Osteoblast (primary cell): ENCODE measurements at regions not wholly inside any gene's neighbourhood (a gene's known extent, or its start where the extent isn't known, plus 50 kb on each side); places are given as distances from the start of the nearest gene placed in this dataset.

Experiments
- DNase-seq: peaks from one replicate; pipeline ENCODE4 v3.0.0; 2011; ENCODE audit warnings: low spot score, mixed read lengths; ENCODE audit not compliant: insufficient read length; ENCODE audit errors: missing footprints
- H2AFZ ChIP-seq: 2 replicates; pipeline ENCODE4 v1.6.0; 2011; ENCODE audit warnings: mild to moderate bottlenecking, low read length
- H3K27ac ChIP-seq: 2 replicates; pipeline ENCODE4 v1.5.1; 2011; ENCODE audit warnings: mild to moderate bottlenecking, low read depth, low read length, moderate library complexity
- H3K27me3 ChIP-seq: 2 replicates; pipeline ENCODE4 v1.6.0; 2012; ENCODE audit warnings: mild to moderate bottlenecking, control low read depth, inconsistent platforms, low read length, moderate library complexity; ENCODE audit not compliant: insufficient read depth
- H3K36me3 ChIP-seq: 2 replicates; pipeline ENCODE4 v1.5.1; 2011; ENCODE audit warnings: mild to moderate bottlenecking, low read length, control low read depth, moderate library complexity; ENCODE audit not compliant: insufficient read depth
- H3K4me1 ChIP-seq: 2 replicates; pipeline ENCODE4 v1.5.1; 2011; ENCODE audit warnings: mild to moderate bottlenecking, low read length, control low read depth, moderate library complexity; ENCODE audit not compliant: insufficient read depth
- H3K4me2 ChIP-seq: 2 replicates; pipeline ENCODE4 v1.6.0; 2011; ENCODE audit warnings: mild to moderate bottlenecking, low read length; ENCODE audit not compliant: insufficient read depth
- H3K4me3 ChIP-seq: fragments of 200-600 bp; sonication (generic); 3 replicates; pipeline ENCODE4 v1.5.1; 2012; ENCODE audit warnings: mild to moderate bottlenecking, low read length, inconsistent platforms; ENCODE audit not compliant: insufficient read depth
- H3K79me2 ChIP-seq: 2 replicates; pipeline ENCODE4 v1.6.0; 2012; ENCODE audit warnings: mild to moderate bottlenecking, low read length, control low read depth, inconsistent platforms; ENCODE audit not compliant: insufficient read depth
- H3K9me3 ChIP-seq: 2 replicates; pipeline ENCODE4 v1.5.1; 2011; ENCODE audit warnings: low read depth, low read length, control low read depth
- H4K20me1 ChIP-seq: 2 replicates; pipeline ENCODE4 v1.6.0; 2012; ENCODE audit warnings: mild to moderate bottlenecking, low read length, control low read depth; ENCODE audit not compliant: insufficient read depth
- TF ChIP-seq, protein P1 (sequence below): IDR thresholded peaks from 2 replicates; pipeline ENCODE4 v1.5.1; 2011; ENCODE audit warnings: mild to moderate bottlenecking, low read depth, low read length, moderate library complexity; ENCODE audit errors: extremely low read depth

DNA sequence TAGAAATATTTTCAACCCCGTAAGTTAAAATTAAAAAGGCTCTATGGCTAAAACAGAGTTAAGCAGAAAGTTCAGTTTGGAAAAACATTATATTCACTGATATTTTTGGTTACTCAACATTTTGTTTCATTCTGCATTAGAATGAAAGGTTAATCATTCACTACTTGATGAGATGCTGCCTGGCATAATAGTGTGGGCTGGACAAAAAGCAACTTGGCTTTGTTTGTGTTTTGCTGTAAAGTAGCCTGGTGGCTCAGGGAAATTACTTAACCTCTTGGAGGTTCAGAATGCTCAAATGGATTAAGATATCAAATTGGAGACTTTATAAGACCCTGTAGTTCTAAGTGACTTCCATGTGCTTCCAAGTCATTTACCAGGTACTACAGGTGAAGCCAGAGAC is 367.4 kb upstream of the TRPC7 start:
- Histone ChIP-seq H3K9me3 (no peaks in the 10 kb centered on the region), H4K20me1 (no peaks in the 10 kb centered on the region), H3K4me1 (peaks cover 17% of the 10 kb centered on the region), H3K4me2 (no peak overlapping the region), H2AFZ (no peak overlapping the region), H3K79me2 (no peaks in the 10 kb centered on the region), H3K36me3 (no peaks in the 10 kb centered on the region), H3K4me3 (no peak overlapping the region), H3K27me3 (no peaks in the 10 kb centered on the region), H3K27ac (no peak overlapping the region)
- TF ChIP-seq, protein P1, sequence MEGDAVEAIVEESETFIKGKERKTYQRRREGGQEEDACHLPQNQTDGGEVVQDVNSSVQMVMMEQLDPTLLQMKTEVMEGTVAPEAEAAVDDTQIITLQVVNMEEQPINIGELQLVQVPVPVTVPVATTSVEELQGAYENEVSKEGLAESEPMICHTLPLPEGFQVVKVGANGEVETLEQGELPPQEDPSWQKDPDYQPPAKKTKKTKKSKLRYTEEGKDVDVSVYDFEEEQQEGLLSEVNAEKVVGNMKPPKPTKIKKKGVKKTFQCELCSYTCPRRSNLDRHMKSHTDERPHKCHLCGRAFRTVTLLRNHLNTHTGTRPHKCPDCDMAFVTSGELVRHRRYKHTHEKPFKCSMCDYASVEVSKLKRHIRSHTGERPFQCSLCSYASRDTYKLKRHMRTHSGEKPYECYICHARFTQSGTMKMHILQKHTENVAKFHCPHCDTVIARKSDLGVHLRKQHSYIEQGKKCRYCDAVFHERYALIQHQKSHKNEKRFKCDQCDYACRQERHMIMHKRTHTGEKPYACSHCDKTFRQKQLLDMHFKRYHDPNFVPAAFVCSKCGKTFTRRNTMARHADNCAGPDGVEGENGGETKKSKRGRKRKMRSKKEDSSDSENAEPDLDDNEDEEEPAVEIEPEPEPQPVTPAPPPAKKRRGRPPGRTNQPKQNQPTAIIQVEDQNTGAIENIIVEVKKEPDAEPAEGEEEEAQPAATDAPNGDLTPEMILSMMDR = no peak
- DNase-seq = no peak

DNA sequence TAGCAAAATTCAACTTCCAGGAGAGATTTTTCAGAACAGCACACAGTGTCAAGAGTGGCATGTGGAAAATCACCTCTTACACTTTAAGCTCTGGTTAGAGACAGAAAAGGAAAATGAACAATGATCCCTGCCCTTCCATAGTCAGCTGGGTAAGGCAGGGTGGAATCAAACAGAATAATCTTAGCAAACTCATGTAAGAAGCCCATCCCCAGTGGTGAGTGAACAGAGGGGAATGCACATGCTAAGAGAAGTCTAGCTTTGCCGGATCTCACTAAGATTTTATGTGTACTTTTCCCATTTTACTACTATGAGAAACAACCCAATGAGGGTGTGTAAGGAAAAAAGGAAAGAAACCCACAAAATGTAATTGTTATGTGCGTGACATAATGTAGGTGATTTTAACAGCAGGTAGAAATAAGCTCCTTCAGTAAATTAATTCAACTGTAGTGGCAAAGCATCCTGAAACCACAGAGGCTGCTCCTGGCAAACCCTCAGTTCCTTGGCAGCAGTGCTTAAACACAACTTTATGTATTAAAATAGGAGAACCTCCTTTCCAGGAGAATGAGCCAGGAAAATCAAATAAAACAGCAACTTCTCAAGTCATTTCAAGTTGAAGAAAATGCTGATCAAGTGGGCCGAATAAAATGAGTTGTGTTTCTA is 366.0 kb upstream of the TRPC7 start:
- peak overlapping the region; percentile 33 for H3K4me2 ChIP-seq

DNA sequence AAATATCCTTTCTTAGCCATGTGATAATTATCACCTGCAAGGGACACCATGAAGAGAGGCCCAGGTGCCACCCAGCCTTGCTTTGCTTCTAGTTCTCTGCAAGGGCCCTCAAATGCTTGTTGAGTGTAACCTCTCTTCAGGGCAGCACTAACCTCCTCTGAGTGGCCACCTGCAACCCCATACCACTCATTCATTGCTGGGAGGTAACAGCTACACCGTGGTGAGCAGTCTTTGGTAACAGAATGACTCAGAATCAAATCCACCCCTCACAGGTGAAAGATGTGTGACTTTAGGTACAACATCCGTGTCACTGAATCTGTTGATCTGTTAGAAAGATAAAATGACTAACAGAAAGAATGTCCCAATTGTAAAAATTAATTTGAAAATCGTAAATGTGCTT is 365.1 kb upstream of the TRPC7 start:
- H2AFZ ChIP-seq = no peak overlapping the region
- H3K27me3 ChIP-seq = no peaks in the 10 kb centered on the region
- DNase-seq = peak; percentile 8
- no peaks in the 10 kb centered on the region for H3K79me2 ChIP-seq
- peak overlapping the region; percentile 46 for H3K27ac ChIP-seq
- H4K20me1 ChIP-seq = no peaks in the 10 kb centered on the region
- peaks cover 17% of the 10 kb centered on the region for H3K4me1 ChIP-seq
- no peak overlapping the region for H3K4me3 ChIP-seq
- TF ChIP-seq, protein P1 = no peak
- no peaks in the 10 kb centered on the region for H3K9me3 ChIP-seq
- H3K4me2 ChIP-seq = peak overlapping the region; percentile 46
- H3K36me3 ChIP-seq = no peaks in the 10 kb centered on the region

More for the DNA sequence above, 366.0 kb upstream of the TRPC7 start:
- Histone ChIP-seq H3K9me3 (no peaks in the 10 kb centered on the region), H3K36me3 (no peaks in the 10 kb centered on the region), H3K79me2 (no peaks in the 10 kb centered on the region), H3K4me3 (no peak overlapping the region), H2AFZ (peak overlapping the region; percentile 17), H3K4me1 (peaks cover 17% of the 10 kb centered on the region), H3K27ac (peak overlapping the region; percentile 46), H4K20me1 (no peaks in the 10 kb centered on the region), H3K27me3 (no peaks in the 10 kb centered on the region)
- DNase-seq = peak; percentile 83
- TF ChIP-seq, protein P1 = no peak

DNA sequence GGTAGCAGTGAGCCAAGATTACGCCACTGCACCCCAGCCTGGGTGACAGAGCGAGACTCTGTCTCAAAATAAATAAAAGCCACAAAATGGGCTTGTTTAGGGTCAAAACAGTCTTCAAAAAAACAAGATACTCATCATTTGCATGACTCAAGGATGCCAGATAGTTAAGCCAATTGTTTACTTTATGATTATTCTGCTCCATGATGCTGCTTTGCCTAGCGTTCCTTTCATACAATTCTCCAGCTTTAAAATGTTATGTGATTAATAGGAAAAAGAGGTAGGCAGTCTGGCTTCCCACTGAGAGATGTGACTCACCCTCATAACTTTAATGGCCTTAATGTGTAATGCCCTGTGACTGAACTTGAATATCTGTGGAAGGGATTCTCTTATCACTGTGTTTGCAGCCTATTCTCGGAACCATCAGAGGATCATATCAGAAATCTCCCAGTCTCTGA is 364.6 kb upstream of the TRPC7 start:
- no peaks in the 10 kb centered on the region for H3K79me2 ChIP-seq
- no peaks in the 10 kb centered on the region for H4K20me1 ChIP-seq
- H3K4me2 ChIP-seq = peak overlapping the region; percentile 46
- H3K36me3 ChIP-seq = no peaks in the 10 kb centered on the region
- peak; percentile 68 for DNase-seq
- H3K4me3 ChIP-seq = no peak overlapping the region
- H2AFZ ChIP-seq = no peak overlapping the region
- peaks cover 17% of the 10 kb centered on the region for H3K4me1 ChIP-seq
- no peaks in the 10 kb centered on the region for H3K27me3 ChIP-seq
- peak overlapping the region; percentile 46 for H3K27ac ChIP-seq
- TF ChIP-seq, protein P1 = no peak
- H3K9me3 ChIP-seq = no peaks in the 10 kb centered on the region
